ENCODE measurements at regions not wholly inside any gene's neighbourhood (a gene's known extent, or its start where the extent isn't known, plus 50 kb on each side); places are given as distances from the start of the nearest gene placed in this dataset.

GRCh38 chr5:15377573-15378340 is 122.2 kb upstream of the FBXL7 start:
- Histone ChIP-seq H2AFZ (ENCODE audit: insufficient read depth, low read depth, low read length, poor library complexity, severe bottlenecking) (no peak overlapping the region), H3K4me2 (replicated peaks; ENCODE audit: low read depth, low read length, poor library complexity, severe bottlenecking) (no peak overlapping the region), H3K9me3 (ENCODE audit: control extremely low read depth in 1 of 3, control insufficient read depth in 2 of 3, insufficient read depth in 1 of 3, low read length in 2 of 3) (peaks cover 0 to 3% (median 0%) of the 10 kb centered on the region in 3 donors), H3K36me3 (replicated peaks in 1 of 2; ENCODE audit: control extremely low read depth in 1 of 2, control insufficient read depth in 1 of 2, extremely low read depth in 1 of 2, insufficient read depth in 2 of 2, low read length in 1 of 2) (no peaks in the 10 kb centered on the region), H3K4me1 (ENCODE audit: control insufficient read depth in 2 of 2, insufficient read depth in 2 of 2, low read length in 2 of 2) (no peaks in the 10 kb centered on the region), H3K27ac (ENCODE audit: low read length in 2 of 2) (no peak overlapping the region), H3K4me3 (ENCODE audit: control extremely low read depth in 1 of 5, extremely low read depth in 1 of 5, insufficient read depth in 1 of 5, low read depth in 2 of 5, low read length in 4 of 5) (no peak overlapping the region), H3K27me3 (replicated peaks in 1 of 4; ENCODE audit: control extremely low read depth in 1 of 4, control insufficient read depth in 3 of 4, insufficient read depth in 4 of 4, low read length in 3 of 4) (no peaks in the 10 kb centered on the region), H4K20me1 (ENCODE audit: control insufficient read depth, insufficient read depth, low read length, poor library complexity, severe bottlenecking) (no peaks in the 10 kb centered on the region), H3K79me2 (ENCODE audit: control insufficient read depth, insufficient read depth, low read length) (no peaks in the 10 kb centered on the region), H3K9ac (ENCODE audit: low read length) (no peak overlapping the region)
- no peak for DNase-seq
- Mint-ChIP-seq H3K27ac (no peak overlapping the region), H3K4me3 (no peak overlapping the region), H3K27me3 (no peaks in the 10 kb centered on the region), H3K4me1 (no peaks in the 10 kb centered on the region), H3K9me3 (ENCODE audit: insufficient read depth) (no peaks in the 10 kb centered on the region)
- intact Hi-C loops (cut with micrococcal nuclease) = no loop called here
- 96% methylated on average over 2 of the region's 2 CpGs for WGBS (ENCODE audit: insufficient coverage)
- no peak for ATAC-seq (ENCODE audit: low read depth)
- POLR2A ChIA-PET = no interaction called here
- CTCF ChIA-PET = no interaction called here
- TF ChIP-seq CTCF (IDR thresholded peaks at IDR 0.05) (no peak), EZH2 (IDR thresholded peaks at IDR 0.05; ENCODE audit: borderline replicate concordance, insufficient read depth, low read depth, low read length, poor library complexity, severe bottlenecking) (no peak)

- ChIA-PET POLR2A (no interaction called here), CTCF (no interaction called here)
- Mint-ChIP-seq H3K27me3 (no peaks in the 10 kb centered on the region), H3K27ac (no peak overlapping the region), H3K4me1 (no peaks in the 10 kb centered on the region), H3K4me3 (no peak overlapping the region), H3K9me3 (ENCODE audit: insufficient read depth) (no peaks in the 10 kb centered on the region)
- no peaks in the 10 kb centered on the region for H3K27me3 ChIP-seq (replicated peaks in 1 of 4; ENCODE audit: control extremely low read depth in 1 of 4, control insufficient read depth in 3 of 4, insufficient read depth in 4 of 4, low read length in 3 of 4)
- no peak for TF ChIP-seq CTCF (IDR thresholded peaks at IDR 0.05)
- no peak for TF ChIP-seq EZH2 (IDR thresholded peaks at IDR 0.05; ENCODE audit: borderline replicate concordance, insufficient read depth, low read depth, low read length, poor library complexity, severe bottlenecking)
- H3K9me3 ChIP-seq (ENCODE audit: control extremely low read depth in 1 of 3, control insufficient read depth in 2 of 3, insufficient read depth in 1 of 3, low read length in 2 of 3) = peaks cover 0 to 9% (median 0%) of the 10 kb centered on the region in 3 donors
- H3K4me1 ChIP-seq (ENCODE audit: control insufficient read depth in 2 of 2, insufficient read depth in 2 of 2, low read length in 2 of 2) = no peaks in the 10 kb centered on the region
- no peaks in the 10 kb centered on the region for H3K36me3 ChIP-seq (replicated peaks in 1 of 2; ENCODE audit: control extremely low read depth in 1 of 2, control insufficient read depth in 1 of 2, extremely low read depth in 1 of 2, insufficient read depth in 2 of 2, low read length in 1 of 2)
- no peaks in the 10 kb centered on the region for H4K20me1 ChIP-seq (ENCODE audit: control insufficient read depth, insufficient read depth, low read length, poor library complexity, severe bottlenecking)
- WGBS (ENCODE audit: insufficient coverage) = no CpG with 5 or more reads among the region's 2 CpGs
- intact Hi-C loops (cut with micrococcal nuclease) = no loop called here
- no peak for ATAC-seq (ENCODE audit: low read depth)
- H3K79me2 ChIP-seq (ENCODE audit: control insufficient read depth, insufficient read depth, low read length) = no peaks in the 10 kb centered on the region
- H2AFZ ChIP-seq (ENCODE audit: insufficient read depth, low read depth, low read length, poor library complexity, severe bottlenecking) = no peak overlapping the region
- no peak overlapping the region for H3K4me3 ChIP-seq (ENCODE audit: control extremely low read depth in 1 of 5, extremely low read depth in 1 of 5, insufficient read depth in 1 of 5, low read depth in 2 of 5, low read length in 4 of 5)
- H3K9ac ChIP-seq (ENCODE audit: low read length) = no peak overlapping the region
- no peak overlapping the region for H3K4me2 ChIP-seq (replicated peaks; ENCODE audit: low read depth, low read length, poor library complexity, severe bottlenecking)
- DNase-seq = no peak
- H3K27ac ChIP-seq (ENCODE audit: low read length in 2 of 2) = no peak overlapping the region
Measured at GRCh38 chr5:15376803-15377202, 123.2 kb upstream of the FBXL7 start.

Data from B cell (primary cell).